ENCODE measurements at regions not wholly inside any gene's neighbourhood (a gene's known extent, or its start where the extent isn't known, plus 50 kb on each side); places are given as distances from the start of the nearest gene placed in this dataset.

DNA sequence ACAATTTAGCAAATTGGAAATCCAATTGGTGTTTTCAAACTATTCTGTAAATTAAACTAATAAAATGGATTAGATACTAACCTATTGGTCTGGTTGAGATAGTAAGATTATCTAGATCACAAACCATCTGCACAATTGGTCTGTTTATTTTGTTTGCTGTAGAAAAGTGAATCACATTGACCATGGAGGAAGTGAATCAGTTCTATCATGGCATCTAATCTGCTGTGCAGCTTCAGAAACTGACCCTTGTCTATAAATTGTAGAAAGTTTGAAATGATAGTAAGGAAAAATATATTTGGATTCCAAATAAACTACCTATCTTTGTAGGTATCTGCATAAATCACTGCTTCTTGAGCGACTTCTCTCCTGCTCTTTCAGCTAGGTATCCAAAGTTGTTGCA lies 1865.4 kb downstream of the MAT2B start:
- Histone ChIP-seq H3K4me1 (ENCODE audit: control insufficient read depth in 2 of 2, insufficient read depth in 2 of 2, low read length in 2 of 2) (no peaks in the 10 kb centered on the region), H3K9me3 (ENCODE audit: control insufficient read depth in 2 of 3, low read length in 3 of 3) (no peaks in the 10 kb centered on the region), H3K36me3 (ENCODE audit: control insufficient read depth in 2 of 3, insufficient read depth in 3 of 3, low read length in 3 of 3) (no peaks in the 10 kb centered on the region), H3K4me3 (ENCODE audit: low read length) (no peak overlapping the region), H3K27ac (ENCODE audit: low read depth, low read length) (no peak overlapping the region), H3K27me3 (ENCODE audit: control insufficient read depth in 2 of 2, insufficient read depth in 2 of 2, low read length in 2 of 2) (no peaks in the 10 kb centered on the region)
- ATAC-seq (no peak), DNase-seq (no peak)
- no peak overlapping the region for H3K27ac Mint-ChIP-seq
- ChIA-PET CTCF (no interaction called here), POLR2A (no interaction called here)
- intact Hi-C loops (cut with micrococcal nuclease) = no loop called here
- H3K4me3 Mint-ChIP-seq = no peak overlapping the region
- H3K4me1 Mint-ChIP-seq = no peaks in the 10 kb centered on the region
- H3K36me3 Mint-ChIP-seq = no peaks in the 10 kb centered on the region
- H3K9me3 Mint-ChIP-seq = peaks cover 0 to 8% (median 0%) of the 10 kb centered on the region in 11 donors
- no peaks in the 10 kb centered on the region for H3K27me3 Mint-ChIP-seq

DNA sequence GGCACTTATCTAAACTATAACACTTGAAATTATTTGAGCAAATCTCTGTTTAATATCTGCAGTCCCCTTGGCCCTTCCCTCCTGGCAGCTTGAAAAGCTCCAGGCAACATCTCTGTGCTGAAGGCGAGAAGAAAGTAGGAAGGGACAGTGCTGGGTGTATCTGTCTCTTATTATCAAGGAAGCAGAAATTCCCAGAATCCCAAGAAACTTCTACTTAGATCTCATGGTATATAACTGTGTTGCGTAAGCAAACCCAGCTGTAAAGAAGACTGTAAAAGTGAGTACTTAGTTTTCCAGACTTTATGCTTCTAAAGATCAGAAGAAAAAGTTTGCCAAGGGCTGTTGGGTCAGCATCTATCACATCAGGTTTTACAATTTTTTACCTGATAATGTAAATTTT lies 1869.8 kb downstream of the MAT2B start:
- no peak for ATAC-seq

DNA sequence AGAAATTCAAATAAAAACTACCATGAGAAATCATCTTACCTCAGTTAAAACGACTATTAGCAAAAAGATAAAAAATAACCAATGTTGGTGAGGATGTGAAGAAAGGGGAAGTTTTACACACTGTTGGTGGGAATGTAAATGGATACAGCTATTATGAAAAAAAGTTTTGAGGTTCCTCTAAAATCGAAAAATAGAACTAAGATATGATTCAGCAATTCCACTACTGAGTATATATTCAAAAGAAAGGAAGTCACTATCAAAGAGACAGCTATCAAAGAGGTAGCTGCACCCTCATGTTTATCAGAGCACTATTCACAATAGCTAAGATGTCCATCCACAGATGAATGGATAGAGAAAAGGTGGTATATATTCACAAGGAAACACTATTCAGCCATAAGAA lies 1888.4 kb downstream of the MAT2B start:
- Mint-ChIP-seq H3K4me1 (peaks cover 0 to 4% (median 0%) of the 10 kb centered on the region in 7 donors), H3K9me3 (peaks cover 0 to 39% (median 6%) of the 10 kb centered on the region in 11 donors), H3K27me3 (no peaks in the 10 kb centered on the region), H3K4me3 (no peak overlapping the region), H3K36me3 (no peaks in the 10 kb centered on the region), H3K27ac (no peak overlapping the region)
- Histone ChIP-seq H3K4me3 (ENCODE audit: low read length) (no peak overlapping the region), H3K9me3 (ENCODE audit: control insufficient read depth in 2 of 3, low read length in 3 of 3) (no peaks in the 10 kb centered on the region), H3K4me1 (ENCODE audit: control insufficient read depth in 2 of 2, insufficient read depth in 2 of 2, low read length in 2 of 2) (no peaks in the 10 kb centered on the region), H3K36me3 (ENCODE audit: control insufficient read depth in 2 of 3, insufficient read depth in 3 of 3, low read length in 3 of 3) (no peaks in the 10 kb centered on the region), H3K27ac (ENCODE audit: low read depth, low read length) (no peak overlapping the region), H3K27me3 (ENCODE audit: control insufficient read depth in 2 of 2, insufficient read depth in 2 of 2, low read length in 2 of 2) (no peaks in the 10 kb centered on the region)
- POLR2A ChIA-PET = no interaction called here
- CTCF ChIA-PET = interaction anchor here (0.6 kb wide), 1 partner anchor 178 kb away, joined by 3 read pairs; no protein-coding TSS in a partner anchor
- ATAC-seq = peak; percentile 65
- intact Hi-C loops (cut with micrococcal nuclease) = no loop called here
- DNase-seq = no peak

More for the DNA sequence above, 1869.8 kb downstream of the MAT2B start:
- H3K27me3 ChIP-seq (ENCODE audit: control insufficient read depth in 2 of 2, insufficient read depth in 2 of 2, low read length in 2 of 2) = no peaks in the 10 kb centered on the region
- Mint-ChIP-seq H3K4me3 (no peak overlapping the region), H3K27ac (no peak overlapping the region), H3K27me3 (no peaks in the 10 kb centered on the region), H3K36me3 (no peaks in the 10 kb centered on the region), H3K9me3 (peaks cover 0 to 11% (median 0%) of the 10 kb centered on the region in 11 donors), H3K4me1 (no peaks in the 10 kb centered on the region)
- ChIA-PET CTCF (no interaction called here), POLR2A (no interaction called here)
- H3K27ac ChIP-seq (ENCODE audit: low read depth, low read length) = no peak overlapping the region
- no peaks in the 10 kb centered on the region for H3K4me1 ChIP-seq (ENCODE audit: control insufficient read depth in 2 of 2, insufficient read depth in 2 of 2, low read length in 2 of 2)
- intact Hi-C loops (cut with micrococcal nuclease) = no loop called here
- H3K36me3 ChIP-seq (ENCODE audit: control insufficient read depth in 2 of 3, insufficient read depth in 3 of 3, low read length in 3 of 3) = no peaks in the 10 kb centered on the region
- DNase-seq = no peak
- no peaks in the 10 kb centered on the region for H3K9me3 ChIP-seq (ENCODE audit: control insufficient read depth in 2 of 3, low read length in 3 of 3)
- no peak overlapping the region for H3K4me3 ChIP-seq (ENCODE audit: low read length)

DNA sequence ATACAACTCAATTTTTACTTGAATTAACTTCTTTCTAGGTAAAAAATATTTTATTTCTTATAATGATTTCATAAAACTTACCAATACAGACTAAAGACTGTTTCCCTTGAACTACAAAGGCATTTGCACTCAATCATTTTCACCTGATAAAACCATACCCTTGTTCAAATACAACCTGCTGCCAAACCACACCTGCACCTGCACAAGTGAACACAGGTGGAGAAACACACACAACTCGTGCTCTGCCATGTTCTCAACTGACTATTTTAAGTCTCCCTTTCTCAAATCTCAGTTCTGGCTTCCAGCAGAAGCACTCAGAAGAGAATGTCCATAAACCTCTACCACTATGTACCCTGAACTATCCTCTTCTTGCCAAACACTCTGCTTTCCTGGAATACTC lies 1892.1 kb downstream of the MAT2B start:
- no peaks in the 10 kb centered on the region for H3K36me3 Mint-ChIP-seq
- POLR2A ChIA-PET = no interaction called here
- Histone ChIP-seq H3K27ac (ENCODE audit: low read depth, low read length) (no peak overlapping the region), H3K9me3 (ENCODE audit: control insufficient read depth in 2 of 3, low read length in 3 of 3) (no peaks in the 10 kb centered on the region), H3K27me3 (ENCODE audit: control insufficient read depth in 2 of 2, insufficient read depth in 2 of 2, low read length in 2 of 2) (no peaks in the 10 kb centered on the region), H3K4me1 (ENCODE audit: control insufficient read depth in 2 of 2, insufficient read depth in 2 of 2, low read length in 2 of 2) (no peaks in the 10 kb centered on the region), H3K4me3 (ENCODE audit: low read length) (no peak overlapping the region), H3K36me3 (ENCODE audit: control insufficient read depth in 2 of 3, insufficient read depth in 3 of 3, low read length in 3 of 3) (no peaks in the 10 kb centered on the region)
- intact Hi-C loops (cut with micrococcal nuclease) = no loop called here
- CTCF ChIA-PET = no interaction called here
- H3K4me1 Mint-ChIP-seq = peaks cover 0 to 4% (median 0%) of the 10 kb centered on the region in 7 donors
- H3K27me3 Mint-ChIP-seq = no peaks in the 10 kb centered on the region
- no peak for ATAC-seq
- no peak for DNase-seq
- H3K27ac Mint-ChIP-seq = no peak overlapping the region
- peaks cover 0 to 20% (median 0%) of the 10 kb centered on the region in 11 donors for H3K9me3 Mint-ChIP-seq
- no peak overlapping the region for H3K4me3 Mint-ChIP-seq

DNA sequence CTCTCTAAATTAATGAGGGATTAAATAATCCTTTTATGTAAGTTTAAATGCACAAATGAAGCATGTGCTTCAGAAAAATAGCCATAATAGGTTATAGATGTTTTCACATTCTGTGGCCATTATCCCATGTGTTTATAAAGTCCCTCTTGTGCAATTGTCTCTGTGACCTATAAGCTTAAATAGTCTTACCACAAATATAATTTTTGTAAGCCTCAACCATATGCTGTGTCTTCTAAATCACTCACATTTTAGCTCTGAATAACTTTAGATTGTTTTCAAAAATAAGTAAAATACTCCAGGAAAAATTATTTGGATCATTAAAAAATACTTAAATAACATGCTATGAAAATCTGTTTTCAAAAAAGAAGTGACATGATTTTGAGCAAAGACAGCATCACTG lies 1894.7 kb downstream of the MAT2B start:
- POLR2A ChIA-PET = no interaction called here
- Histone ChIP-seq H3K27me3 (ENCODE audit: control insufficient read depth in 2 of 2, insufficient read depth in 2 of 2, low read length in 2 of 2) (no peaks in the 10 kb centered on the region), H3K4me3 (ENCODE audit: low read length) (no peak overlapping the region), H3K9me3 (ENCODE audit: control insufficient read depth in 2 of 3, low read length in 3 of 3) (no peaks in the 10 kb centered on the region), H3K36me3 (ENCODE audit: control insufficient read depth in 2 of 3, insufficient read depth in 3 of 3, low read length in 3 of 3) (no peaks in the 10 kb centered on the region), H3K27ac (ENCODE audit: low read depth, low read length) (no peak overlapping the region), H3K4me1 (ENCODE audit: control insufficient read depth in 2 of 2, insufficient read depth in 2 of 2, low read length in 2 of 2) (no peaks in the 10 kb centered on the region)
- ATAC-seq (no peak), DNase-seq (no peak)
- H3K4me3 Mint-ChIP-seq = no peak overlapping the region
- no peaks in the 10 kb centered on the region for H3K4me1 Mint-ChIP-seq
- H3K9me3 Mint-ChIP-seq = peaks cover 0 to 18% (median 0%) of the 10 kb centered on the region in 11 donors
- no peaks in the 10 kb centered on the region for H3K27me3 Mint-ChIP-seq
- CTCF ChIA-PET = no interaction called here
- no peaks in the 10 kb centered on the region for H3K36me3 Mint-ChIP-seq
- no peak overlapping the region for H3K27ac Mint-ChIP-seq
- intact Hi-C loops (cut with micrococcal nuclease) = no loop called here

DNA sequence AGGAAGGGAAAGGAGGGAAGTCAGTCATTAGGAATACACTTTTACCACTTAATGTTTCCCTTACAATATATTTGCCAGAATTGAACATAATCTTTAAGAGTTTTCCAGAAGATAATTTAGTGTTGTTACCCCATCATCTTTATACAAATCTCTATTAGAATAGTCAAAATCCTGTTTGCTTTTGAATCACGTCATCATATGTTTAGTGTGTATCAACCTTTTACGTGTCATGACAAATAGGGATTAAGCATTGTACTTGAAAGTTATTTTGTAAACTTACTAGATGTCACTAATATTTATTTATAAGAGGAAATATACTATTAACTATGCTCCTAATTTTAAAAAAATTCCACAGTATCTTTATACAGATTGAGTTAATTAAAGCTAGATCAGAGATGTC lies 1899.5 kb downstream of the MAT2B start:
- no peak overlapping the region for H3K27ac ChIP-seq (ENCODE audit: low read depth, low read length)
- H3K36me3 ChIP-seq (ENCODE audit: control insufficient read depth in 2 of 3, insufficient read depth in 3 of 3, low read length in 3 of 3) = no peaks in the 10 kb centered on the region
- H3K4me1 Mint-ChIP-seq = no peaks in the 10 kb centered on the region
- no peak overlapping the region for H3K4me3 ChIP-seq (ENCODE audit: low read length)
- no peak for DNase-seq
- no peaks in the 10 kb centered on the region for H3K36me3 Mint-ChIP-seq
- no peak overlapping the region for H3K27ac Mint-ChIP-seq
- H3K27me3 Mint-ChIP-seq = no peaks in the 10 kb centered on the region
- ChIA-PET CTCF (no interaction called here), POLR2A (no interaction called here)
- intact Hi-C loops (cut with micrococcal nuclease) = no loop called here
- no peak for ATAC-seq
- H3K27me3 ChIP-seq (ENCODE audit: control insufficient read depth in 2 of 2, insufficient read depth in 2 of 2, low read length in 2 of 2) = no peaks in the 10 kb centered on the region
- H3K9me3 Mint-ChIP-seq = peaks cover 0 to 26% (median 7%) of the 10 kb centered on the region in 11 donors
- no peak overlapping the region for H3K4me3 Mint-ChIP-seq
- H3K4me1 ChIP-seq (ENCODE audit: control insufficient read depth in 2 of 2, insufficient read depth in 2 of 2, low read length in 2 of 2) = no peaks in the 10 kb centered on the region
- H3K9me3 ChIP-seq (ENCODE audit: control insufficient read depth in 2 of 3, low read length in 3 of 3) = no peaks in the 10 kb centered on the region

DNA sequence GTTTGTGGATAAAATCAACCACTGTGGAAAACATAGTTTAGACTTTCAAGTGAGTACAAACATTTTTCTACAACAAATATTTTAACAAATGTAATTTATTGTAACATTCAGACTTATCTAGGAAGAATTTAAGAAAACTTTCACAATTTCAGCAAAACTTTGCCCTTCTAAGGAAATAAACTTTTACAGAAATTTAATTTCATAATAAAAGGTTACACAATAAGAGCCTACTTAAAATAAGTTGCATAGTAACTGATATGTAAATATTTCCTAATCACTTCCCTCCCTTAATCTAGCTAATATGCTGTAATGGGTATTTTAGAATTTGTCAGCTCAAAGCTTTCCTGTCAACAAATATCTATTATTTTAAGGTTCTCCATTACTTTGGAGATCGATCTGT lies 1899.9 kb downstream of the MAT2B start:
- H3K36me3 Mint-ChIP-seq = no peaks in the 10 kb centered on the region
- ATAC-seq = no peak

More for the DNA sequence above, 1899.9 kb downstream of the MAT2B start:
- H3K9me3 ChIP-seq (ENCODE audit: control insufficient read depth in 2 of 3, low read length in 3 of 3) = no peaks in the 10 kb centered on the region
- H3K9me3 Mint-ChIP-seq = peaks cover 0 to 30% (median 7%) of the 10 kb centered on the region in 11 donors
- H3K4me1 Mint-ChIP-seq = no peaks in the 10 kb centered on the region
- no peak overlapping the region for H3K4me3 ChIP-seq (ENCODE audit: low read length)
- H3K4me3 Mint-ChIP-seq = no peak overlapping the region
- no peak for DNase-seq
- no peak overlapping the region for H3K27ac Mint-ChIP-seq
- CTCF ChIA-PET = no interaction called here
- H3K27ac ChIP-seq (ENCODE audit: low read depth, low read length) = no peak overlapping the region
- no peaks in the 10 kb centered on the region for H3K36me3 ChIP-seq (ENCODE audit: control insufficient read depth in 2 of 3, insufficient read depth in 3 of 3, low read length in 3 of 3)
- H3K27me3 ChIP-seq (ENCODE audit: control insufficient read depth in 2 of 2, insufficient read depth in 2 of 2, low read length in 2 of 2) = no peaks in the 10 kb centered on the region
- intact Hi-C loops (cut with micrococcal nuclease) = no loop called here
- POLR2A ChIA-PET = no interaction called here
- H3K27me3 Mint-ChIP-seq = no peaks in the 10 kb centered on the region
- no peaks in the 10 kb centered on the region for H3K4me1 ChIP-seq (ENCODE audit: control insufficient read depth in 2 of 2, insufficient read depth in 2 of 2, low read length in 2 of 2)

Measured in naive thymus-derived CD4-positive, alpha-beta T cell (primary cell).